ENCODE measurements at regions not wholly inside any gene's neighbourhood (a gene's known extent, or its start where the extent isn't known, plus 50 kb on each side); places are given as distances from the start of the nearest gene placed in this dataset.

DNA sequence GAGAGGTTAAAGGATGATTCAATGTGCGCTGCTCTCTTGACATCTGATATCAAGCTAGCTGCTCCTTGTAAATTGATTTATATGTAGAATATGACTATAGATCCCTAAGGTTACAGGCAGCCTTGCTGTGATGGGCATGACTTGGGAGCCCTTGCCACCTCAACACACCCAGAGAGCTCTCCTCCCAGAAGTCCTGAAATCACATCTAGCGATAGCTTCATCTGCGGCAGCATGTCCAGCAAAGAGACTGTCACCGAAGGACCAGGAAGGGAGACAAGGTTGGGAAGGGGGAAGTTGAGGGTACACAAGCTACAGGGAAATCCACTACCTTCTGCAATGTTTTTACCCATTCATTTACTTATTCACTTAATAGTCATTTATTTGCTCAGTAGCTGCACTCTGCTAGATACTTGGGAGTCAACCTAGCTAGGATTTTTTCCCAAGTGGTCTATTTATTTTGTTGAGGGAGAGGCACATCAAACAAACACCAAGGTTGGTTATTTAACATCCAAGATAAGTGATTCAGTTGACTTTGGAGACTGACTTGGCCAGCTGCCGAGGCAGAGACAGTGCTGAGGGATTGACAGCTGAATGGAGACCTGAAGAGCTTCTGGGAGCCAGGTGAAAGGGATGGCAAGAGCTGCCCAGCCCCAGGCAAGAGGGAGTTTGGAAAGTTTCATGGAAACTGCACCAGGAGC is 205.8 kb upstream of the IL12A start (continued):
- TF ChIP-seq RAD21 (IDR thresholded peaks at IDR 0.05; ENCODE audit: low read length) (no peak), TAF1 (IDR thresholded peaks at IDR 0.05; ENCODE audit: borderline replicate concordance, low read depth, low read length) (no peak), POLR2AphosphoS5 (IDR thresholded peaks at IDR 0.05; ENCODE audit: low read depth, low read length) (no peak), ELF1 (IDR thresholded peaks at IDR 0.05) (no peak)
- TF ChIP-seq, protein P1, sequence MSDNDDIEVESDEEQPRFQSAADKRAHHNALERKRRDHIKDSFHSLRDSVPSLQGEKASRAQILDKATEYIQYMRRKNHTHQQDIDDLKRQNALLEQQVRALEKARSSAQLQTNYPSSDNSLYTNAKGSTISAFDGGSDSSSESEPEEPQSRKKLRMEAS (IDR thresholded peaks at IDR 0.05; ENCODE audit: low read depth), result no peak
- TF ChIP-seq, protein P2, sequence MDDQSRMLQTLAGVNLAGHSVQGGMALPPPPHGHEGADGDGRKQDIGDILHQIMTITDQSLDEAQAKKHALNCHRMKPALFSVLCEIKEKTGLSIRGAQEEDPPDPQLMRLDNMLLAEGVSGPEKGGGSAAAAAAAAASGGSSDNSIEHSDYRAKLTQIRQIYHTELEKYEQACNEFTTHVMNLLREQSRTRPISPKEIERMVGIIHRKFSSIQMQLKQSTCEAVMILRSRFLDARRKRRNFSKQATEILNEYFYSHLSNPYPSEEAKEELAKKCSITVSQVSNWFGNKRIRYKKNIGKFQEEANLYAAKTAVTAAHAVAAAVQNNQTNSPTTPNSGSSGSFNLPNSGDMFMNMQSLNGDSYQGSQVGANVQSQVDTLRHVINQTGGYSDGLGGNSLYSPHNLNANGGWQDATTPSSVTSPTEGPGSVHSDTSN (IDR thresholded peaks at IDR 0.05), result no peak

DNA sequence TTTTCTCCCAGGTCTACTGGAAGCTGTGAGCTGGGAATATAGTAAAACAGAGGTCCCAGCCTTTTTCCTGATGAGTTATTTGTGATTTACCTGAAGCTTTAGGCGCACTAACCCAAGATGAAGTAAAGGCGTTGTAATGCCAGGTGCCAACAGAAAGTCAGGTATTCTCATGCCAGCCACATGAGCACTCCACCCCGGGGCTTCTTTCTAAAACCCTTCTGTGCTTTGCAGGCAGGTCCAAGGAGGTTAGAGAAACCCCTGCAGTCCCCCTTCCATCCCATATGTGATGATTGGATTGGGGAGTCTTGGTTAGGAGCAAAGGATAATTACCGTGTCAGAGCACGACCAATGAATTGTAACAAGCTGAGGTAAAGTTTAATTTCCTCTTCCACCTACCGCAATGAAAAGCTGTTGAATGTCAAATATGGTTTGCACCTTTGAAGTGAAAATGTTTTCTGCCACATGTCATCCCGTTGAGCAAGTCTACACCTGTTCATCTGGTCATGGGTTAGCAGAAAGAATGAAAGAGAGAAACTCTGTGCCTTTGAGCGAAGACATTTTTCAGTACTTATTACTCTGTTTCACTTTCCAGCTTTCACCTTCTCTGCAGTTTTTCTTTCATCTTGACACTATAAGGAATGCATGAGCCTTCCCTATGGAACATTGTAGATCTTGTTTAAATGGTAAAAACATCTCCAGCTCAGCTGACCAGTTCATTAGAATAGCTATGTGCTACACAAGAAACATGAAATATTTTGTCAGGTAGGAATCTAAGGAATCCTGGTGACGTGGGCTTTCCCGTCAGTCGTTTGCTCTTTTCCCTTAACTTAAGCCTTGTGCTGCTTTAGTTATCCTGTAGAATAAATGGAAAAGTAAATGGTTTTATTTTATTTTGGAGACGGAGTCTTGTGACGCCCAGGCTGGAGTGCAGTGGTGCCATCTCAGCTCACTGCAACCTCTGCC is 204.6 kb upstream of the IL12A start:
- peaks cover 99% of the 10 kb centered on the region for H3K79me2 ChIP-seq (ENCODE audit: insufficient read depth)
- ChIA-PET CTCF (interaction anchor here (1.1 to 2.7 kb wide), 8 partner anchors 9 to 938 kb away, joined by 3 to 17 read pairs (median 6); no protein-coding TSS in a partner anchor), POLR2A (no interaction called here)
- 85% methylated on average over 13 of the region's 13 CpGs for WGBS (ENCODE audit: low lambda C conversion rate)
- no peak for TF ChIP-seq EZH2phosphoT487 (IDR thresholded peaks at IDR 0.05; ENCODE audit: borderline replicate concordance, low read depth)
- TF ChIP-seq POLR2AphosphoS5 (IDR thresholded peaks at IDR 0.05; ENCODE audit: low read depth, low read length), result no peak
- TF ChIP-seq FOXJ3 (CRISPR knock-in tag; IDR thresholded peaks at IDR 0.05), result no peak
- TF ChIP-seq, protein P1 (IDR thresholded peaks at IDR 0.05; ENCODE audit: low read depth), result no peak
- no peaks in the 10 kb centered on the region for H3K9me2 ChIP-seq
- peaks cover 8 to 35% of the 10 kb centered on the region in 2 experiments; a peak in 3 of 4 replicates for H3K4me1 ChIP-seq (ENCODE audit: control insufficient read depth in 1 of 2, insufficient read depth in 2 of 2, low read depth in 1 of 2, low read length in 1 of 2)
- H3K4me3 ChIP-seq (ENCODE audit: low read depth in 2 of 2, low read length in 1 of 2), result no peak overlapping the region
- no peaks in the 10 kb centered on the region for H3K36me3 ChIP-seq (replicated peaks in 1 of 2; ENCODE audit: control insufficient read depth in 1 of 2, insufficient read depth in 2 of 2, low read length in 1 of 2)
- no peaks in the 10 kb centered on the region for H3K27me3 ChIP-seq (ENCODE audit: insufficient read depth)
- no peak for DNase-seq
- peaks cover 5% of the 10 kb centered on the region for H3F3A ChIP-seq (replicated peaks; ENCODE audit: insufficient read depth)
- H3K9ac ChIP-seq, result no peak overlapping the region
- H4K20me1 ChIP-seq (ENCODE audit: insufficient read depth), result peaks cover 8% of the 10 kb centered on the region; the same call in 1 of the 2 replicates
- H3K27ac ChIP-seq (ENCODE audit: low read depth in 2 of 2, low read length in 1 of 2), result no peak overlapping the region
- no peaks in the 10 kb centered on the region for H3K9me3 ChIP-seq
- H3K4me2 ChIP-seq, result no peak overlapping the region
- H2AFZ ChIP-seq (ENCODE audit: low read depth), result no peak overlapping the region

DNA sequence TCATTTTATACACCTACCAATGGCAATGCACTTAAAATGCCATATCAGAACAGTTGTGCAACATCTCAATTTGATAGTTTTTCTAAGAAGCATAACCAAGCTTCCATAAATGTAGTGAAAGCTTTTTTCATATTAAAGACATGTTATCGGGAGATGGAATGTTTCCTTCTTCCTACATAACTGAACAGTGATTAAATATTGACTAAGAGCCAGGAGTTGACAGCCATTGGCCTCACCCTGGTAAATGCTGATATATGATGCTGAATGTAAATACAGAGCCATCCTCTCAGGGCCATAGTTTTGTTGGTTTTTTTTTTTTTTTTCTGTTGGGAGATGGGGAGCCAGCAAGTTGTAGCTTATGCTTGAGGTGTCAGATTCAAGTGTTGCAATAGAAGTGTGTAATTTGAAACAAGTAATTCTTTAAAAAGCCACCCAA is 203.3 kb upstream of the IL12A start:
- no peaks in the 10 kb centered on the region for H3K9me2 ChIP-seq
- H3K4me1 ChIP-seq (ENCODE audit: control insufficient read depth in 1 of 2, insufficient read depth in 2 of 2, low read depth in 1 of 2, low read length in 1 of 2), result peaks cover 8 to 35% of the 10 kb centered on the region in 2 experiments; a peak in 3 of 4 replicates
- peaks cover 5% of the 10 kb centered on the region for H3F3A ChIP-seq (replicated peaks; ENCODE audit: insufficient read depth)
- no peak overlapping the region for H3K4me3 ChIP-seq (ENCODE audit: low read depth in 2 of 2, low read length in 1 of 2)
- no peaks in the 10 kb centered on the region for H3K36me3 ChIP-seq (replicated peaks in 1 of 2; ENCODE audit: control insufficient read depth in 1 of 2, insufficient read depth in 2 of 2, low read length in 1 of 2)
- no peak overlapping the region for H2AFZ ChIP-seq (ENCODE audit: low read depth)
- H3K4me2 ChIP-seq, result peak overlapping the region; percentile 23; the same call in 1 of the 2 replicates
- 32% methylated on average over 1 of the region's 1 CpG for WGBS (ENCODE audit: low lambda C conversion rate)
- peaks cover 99% of the 10 kb centered on the region for H3K79me2 ChIP-seq (ENCODE audit: insufficient read depth)
- no peaks in the 10 kb centered on the region for H3K9me3 ChIP-seq
- no peak overlapping the region; a peak in 1 of 4 replicates for H3K27ac ChIP-seq (ENCODE audit: low read depth in 2 of 2, low read length in 1 of 2)
- DNase-seq, result no peak
- H4K20me1 ChIP-seq (ENCODE audit: insufficient read depth), result peaks cover 8% of the 10 kb centered on the region; the same call in 1 of the 2 replicates
- ChIA-PET CTCF (interaction anchor here (1.0 to 2.5 kb wide), 8 partner anchors 10 to 50 kb away, joined by 3 to 17 read pairs (median 4); no protein-coding TSS in a partner anchor), POLR2A (no interaction called here)
- H3K9ac ChIP-seq, result no peak overlapping the region
- H3K27me3 ChIP-seq (ENCODE audit: insufficient read depth), result no peaks in the 10 kb centered on the region
- TF ChIP-seq RAD21 (IDR thresholded peaks at IDR 0.05; ENCODE audit: low read length), result no peak
- TF ChIP-seq TAF1 (IDR thresholded peaks at IDR 0.05; ENCODE audit: borderline replicate concordance, low read depth, low read length), result no peak
- no peak for TF ChIP-seq POLR2AphosphoS5 (IDR thresholded peaks at IDR 0.05; ENCODE audit: low read depth, low read length)
- TF ChIP-seq EZH2phosphoT487 (IDR thresholded peaks at IDR 0.05; ENCODE audit: borderline replicate concordance, low read depth), result no peak
- TF ChIP-seq JUND (IDR thresholded peaks at IDR 0.05), result peak; percentile 15; the same call in 1 of the 2 replicates
- no peak for TF ChIP-seq CHD2 (IDR thresholded peaks at IDR 0.05; ENCODE audit: low read length, partially characterized antibody)
- no peak for TF ChIP-seq TCF12 (IDR thresholded peaks at IDR 0.05)
- TF ChIP-seq, protein P3, sequence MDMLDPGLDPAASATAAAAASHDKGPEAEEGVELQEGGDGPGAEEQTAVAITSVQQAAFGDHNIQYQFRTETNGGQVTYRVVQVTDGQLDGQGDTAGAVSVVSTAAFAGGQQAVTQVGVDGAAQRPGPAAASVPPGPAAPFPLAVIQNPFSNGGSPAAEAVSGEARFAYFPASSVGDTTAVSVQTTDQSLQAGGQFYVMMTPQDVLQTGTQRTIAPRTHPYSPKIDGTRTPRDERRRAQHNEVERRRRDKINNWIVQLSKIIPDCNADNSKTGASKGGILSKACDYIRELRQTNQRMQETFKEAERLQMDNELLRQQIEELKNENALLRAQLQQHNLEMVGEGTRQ (IDR thresholded peaks at IDR 0.05; ENCODE audit: borderline replicate concordance, low read depth, low read length), result no peak
- TF ChIP-seq, protein P4, sequence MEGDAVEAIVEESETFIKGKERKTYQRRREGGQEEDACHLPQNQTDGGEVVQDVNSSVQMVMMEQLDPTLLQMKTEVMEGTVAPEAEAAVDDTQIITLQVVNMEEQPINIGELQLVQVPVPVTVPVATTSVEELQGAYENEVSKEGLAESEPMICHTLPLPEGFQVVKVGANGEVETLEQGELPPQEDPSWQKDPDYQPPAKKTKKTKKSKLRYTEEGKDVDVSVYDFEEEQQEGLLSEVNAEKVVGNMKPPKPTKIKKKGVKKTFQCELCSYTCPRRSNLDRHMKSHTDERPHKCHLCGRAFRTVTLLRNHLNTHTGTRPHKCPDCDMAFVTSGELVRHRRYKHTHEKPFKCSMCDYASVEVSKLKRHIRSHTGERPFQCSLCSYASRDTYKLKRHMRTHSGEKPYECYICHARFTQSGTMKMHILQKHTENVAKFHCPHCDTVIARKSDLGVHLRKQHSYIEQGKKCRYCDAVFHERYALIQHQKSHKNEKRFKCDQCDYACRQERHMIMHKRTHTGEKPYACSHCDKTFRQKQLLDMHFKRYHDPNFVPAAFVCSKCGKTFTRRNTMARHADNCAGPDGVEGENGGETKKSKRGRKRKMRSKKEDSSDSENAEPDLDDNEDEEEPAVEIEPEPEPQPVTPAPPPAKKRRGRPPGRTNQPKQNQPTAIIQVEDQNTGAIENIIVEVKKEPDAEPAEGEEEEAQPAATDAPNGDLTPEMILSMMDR (IDR thresholded peaks at IDR 0.05), result no peak
- TF ChIP-seq, protein P5, sequence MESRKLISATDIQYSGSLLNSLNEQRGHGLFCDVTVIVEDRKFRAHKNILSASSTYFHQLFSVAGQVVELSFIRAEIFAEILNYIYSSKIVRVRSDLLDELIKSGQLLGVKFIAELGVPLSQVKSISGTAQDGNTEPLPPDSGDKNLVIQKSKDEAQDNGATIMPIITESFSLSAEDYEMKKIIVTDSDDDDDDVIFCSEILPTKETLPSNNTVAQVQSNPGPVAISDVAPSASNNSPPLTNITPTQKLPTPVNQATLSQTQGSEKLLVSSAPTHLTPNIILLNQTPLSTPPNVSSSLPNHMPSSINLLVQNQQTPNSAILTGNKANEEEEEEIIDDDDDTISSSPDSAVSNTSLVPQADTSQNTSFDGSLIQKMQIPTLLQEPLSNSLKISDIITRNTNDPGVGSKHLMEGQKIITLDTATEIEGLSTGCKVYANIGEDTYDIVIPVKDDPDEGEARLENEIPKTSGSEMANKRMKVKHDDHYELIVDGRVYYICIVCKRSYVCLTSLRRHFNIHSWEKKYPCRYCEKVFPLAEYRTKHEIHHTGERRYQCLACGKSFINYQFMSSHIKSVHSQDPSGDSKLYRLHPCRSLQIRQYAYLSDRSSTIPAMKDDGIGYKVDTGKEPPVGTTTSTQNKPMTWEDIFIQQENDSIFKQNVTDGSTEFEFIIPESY (IDR thresholded peaks at IDR 0.05; ENCODE audit: borderline replicate concordance, low read depth), result no peak
- no peak for TF ChIP-seq ELF1 (IDR thresholded peaks at IDR 0.05)
